ENCODE measurements at regions not wholly inside any gene's neighbourhood (a gene's known extent, or its start where the extent isn't known, plus 50 kb on each side); places are given as distances from the start of the nearest gene placed in this dataset.

DNA sequence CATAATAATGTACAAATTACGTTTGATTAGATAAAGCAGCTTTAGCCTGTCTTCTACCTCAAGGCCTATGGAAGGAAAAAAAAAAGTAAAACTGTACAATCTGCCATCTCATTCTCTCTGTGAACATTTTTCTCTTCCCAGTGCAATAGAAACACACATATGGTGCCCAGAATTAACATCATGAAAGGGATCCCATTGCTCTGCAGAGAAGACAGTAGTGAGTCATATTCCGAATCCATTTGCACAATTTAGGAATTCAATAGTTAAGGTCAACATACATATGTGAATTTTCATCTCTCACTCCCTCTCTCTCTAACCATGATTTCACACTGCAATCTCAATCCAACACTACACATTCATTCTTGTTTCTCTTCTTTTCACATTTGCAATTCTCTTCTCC, 640.9 kb upstream of the SOX11 start:
- Mint-ChIP-seq H3K4me3 (ENCODE audit: unreplicated experiment) (no peak overlapping the region), H3K9me3 (ENCODE audit: low read depth) (peaks cover 4% of the 10 kb centered on the region), H3K36me3 (ENCODE audit: low read depth) (no peaks in the 10 kb centered on the region), H3K27me3 (ENCODE audit: low read depth) (no peaks in the 10 kb centered on the region), H3K27ac (ENCODE audit: unreplicated experiment) (no peak overlapping the region), H3K4me1 (ENCODE audit: low read depth) (no peaks in the 10 kb centered on the region)
- TF ChIP-seq, protein P1, sequence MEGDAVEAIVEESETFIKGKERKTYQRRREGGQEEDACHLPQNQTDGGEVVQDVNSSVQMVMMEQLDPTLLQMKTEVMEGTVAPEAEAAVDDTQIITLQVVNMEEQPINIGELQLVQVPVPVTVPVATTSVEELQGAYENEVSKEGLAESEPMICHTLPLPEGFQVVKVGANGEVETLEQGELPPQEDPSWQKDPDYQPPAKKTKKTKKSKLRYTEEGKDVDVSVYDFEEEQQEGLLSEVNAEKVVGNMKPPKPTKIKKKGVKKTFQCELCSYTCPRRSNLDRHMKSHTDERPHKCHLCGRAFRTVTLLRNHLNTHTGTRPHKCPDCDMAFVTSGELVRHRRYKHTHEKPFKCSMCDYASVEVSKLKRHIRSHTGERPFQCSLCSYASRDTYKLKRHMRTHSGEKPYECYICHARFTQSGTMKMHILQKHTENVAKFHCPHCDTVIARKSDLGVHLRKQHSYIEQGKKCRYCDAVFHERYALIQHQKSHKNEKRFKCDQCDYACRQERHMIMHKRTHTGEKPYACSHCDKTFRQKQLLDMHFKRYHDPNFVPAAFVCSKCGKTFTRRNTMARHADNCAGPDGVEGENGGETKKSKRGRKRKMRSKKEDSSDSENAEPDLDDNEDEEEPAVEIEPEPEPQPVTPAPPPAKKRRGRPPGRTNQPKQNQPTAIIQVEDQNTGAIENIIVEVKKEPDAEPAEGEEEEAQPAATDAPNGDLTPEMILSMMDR (IDR thresholded peaks at IDR 0.05): no peak
- no peak for DNase-seq (ENCODE audit: low spot score)

DNA sequence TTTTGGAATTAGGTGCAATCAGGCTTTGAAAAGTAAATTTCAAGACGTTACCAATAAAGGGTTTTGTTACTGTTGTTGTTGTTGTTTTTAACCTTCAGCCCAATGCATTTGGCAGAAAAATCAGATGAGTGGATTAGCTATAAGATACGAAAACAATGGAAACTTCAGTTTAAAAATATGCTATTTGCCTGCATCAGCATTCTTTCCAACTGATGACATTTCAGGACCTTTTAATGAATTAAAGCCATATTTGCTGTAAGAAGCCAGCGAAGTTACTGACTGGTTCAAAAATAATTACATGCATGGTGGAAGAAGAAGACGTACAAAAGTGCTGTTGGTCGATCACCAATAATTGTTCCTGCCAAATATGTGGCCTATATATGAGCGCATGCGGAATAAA, 639.3 kb upstream of the SOX11 start:
- Mint-ChIP-seq H3K4me3 (ENCODE audit: unreplicated experiment) (no peak overlapping the region), H3K9me3 (ENCODE audit: low read depth) (no peaks in the 10 kb centered on the region), H3K36me3 (ENCODE audit: low read depth) (no peaks in the 10 kb centered on the region), H3K27ac (ENCODE audit: unreplicated experiment) (no peak overlapping the region), H3K4me1 (ENCODE audit: low read depth) (no peaks in the 10 kb centered on the region), H3K27me3 (ENCODE audit: low read depth) (no peaks in the 10 kb centered on the region)
- DNase-seq (ENCODE audit: low spot score): no peak
- TF ChIP-seq, protein P1 (IDR thresholded peaks at IDR 0.05): no peak

DNA sequence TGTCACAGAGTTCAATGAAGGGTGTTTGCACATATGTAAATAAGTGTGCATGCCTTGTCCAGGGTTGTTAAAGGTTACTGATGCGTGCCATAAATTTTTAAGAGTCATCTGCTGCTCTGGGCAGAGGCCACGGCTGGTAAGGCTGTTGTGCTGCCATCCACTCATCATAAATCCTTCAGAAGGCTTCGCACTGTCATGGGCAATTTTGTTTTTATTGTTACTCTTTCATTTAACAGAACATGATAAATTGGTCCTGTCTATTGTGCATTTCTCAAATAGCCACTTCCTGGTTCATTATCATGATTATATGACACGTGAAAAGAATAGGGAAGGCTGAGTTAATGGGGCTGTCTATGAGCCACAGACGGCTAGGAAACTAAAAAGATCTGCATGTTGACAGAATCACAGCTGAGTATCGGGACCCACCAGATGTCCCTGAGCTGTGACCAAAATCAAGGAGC, 634.3 kb upstream of the SOX11 start:
- TF ChIP-seq, protein P1 (IDR thresholded peaks at IDR 0.05): no peak
- no peaks in the 10 kb centered on the region for H3K9me3 Mint-ChIP-seq (ENCODE audit: low read depth)
- H3K4me1 Mint-ChIP-seq (ENCODE audit: low read depth): peaks cover 10% of the 10 kb centered on the region
- H3K4me3 Mint-ChIP-seq (ENCODE audit: unreplicated experiment): no peak overlapping the region
- DNase-seq (ENCODE audit: low spot score): no peak
- no peaks in the 10 kb centered on the region for H3K27me3 Mint-ChIP-seq (ENCODE audit: low read depth)
- H3K27ac Mint-ChIP-seq (ENCODE audit: unreplicated experiment): no peak overlapping the region
- no peaks in the 10 kb centered on the region for H3K36me3 Mint-ChIP-seq (ENCODE audit: low read depth)

DNA sequence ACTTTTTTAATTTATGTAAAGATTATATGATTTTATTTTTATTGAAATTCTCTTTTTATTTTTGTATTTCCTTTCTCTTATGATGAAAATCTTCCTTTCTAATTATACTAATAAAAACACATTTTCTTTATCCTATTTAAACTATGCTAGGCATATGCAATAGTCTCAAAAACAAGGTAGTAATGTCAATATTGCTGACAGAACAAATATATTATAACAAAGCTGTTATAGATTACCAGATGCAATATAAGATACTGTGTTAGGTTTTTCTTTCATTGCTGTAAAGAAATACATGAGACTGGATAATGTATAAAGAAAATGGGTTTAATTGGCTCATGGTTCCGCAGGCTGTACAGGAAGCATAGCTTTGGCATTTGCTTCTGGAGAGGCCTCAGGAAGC, 631.2 kb upstream of the SOX11 start:
- no peaks in the 10 kb centered on the region for H3K27me3 Mint-ChIP-seq (ENCODE audit: low read depth)
- no peak overlapping the region for H3K4me3 Mint-ChIP-seq (ENCODE audit: unreplicated experiment)
- TF ChIP-seq, protein P1 (IDR thresholded peaks at IDR 0.05): no peak
- H3K27ac Mint-ChIP-seq (ENCODE audit: unreplicated experiment): no peak overlapping the region
- peaks cover 10% of the 10 kb centered on the region for H3K4me1 Mint-ChIP-seq (ENCODE audit: low read depth)
- no peaks in the 10 kb centered on the region for H3K36me3 Mint-ChIP-seq (ENCODE audit: low read depth)
- H3K9me3 Mint-ChIP-seq (ENCODE audit: low read depth): no peaks in the 10 kb centered on the region
- DNase-seq (ENCODE audit: low spot score): no peak

DNA sequence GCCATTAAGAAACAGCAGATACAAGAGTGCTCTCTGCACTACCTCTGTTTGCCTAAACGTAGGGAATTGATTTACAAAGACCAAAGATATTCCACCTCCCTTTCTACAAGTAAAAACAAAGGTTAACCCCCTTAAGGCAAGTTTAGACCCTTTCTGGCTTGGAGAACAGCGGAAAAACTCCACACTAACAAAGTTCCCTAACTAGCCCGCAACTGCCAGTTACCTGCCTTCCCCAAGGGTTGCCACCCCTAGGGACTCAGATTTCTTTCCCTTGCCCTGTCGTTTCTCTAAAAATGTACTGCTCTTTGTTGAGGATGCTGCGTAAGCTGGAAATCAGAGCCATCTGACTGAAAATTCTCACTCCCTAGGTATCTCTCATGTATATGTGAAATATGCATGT, 627.5 kb upstream of the SOX11 start:
- no peaks in the 10 kb centered on the region for H3K9me3 Mint-ChIP-seq (ENCODE audit: low read depth)
- H3K36me3 Mint-ChIP-seq (ENCODE audit: low read depth): no peaks in the 10 kb centered on the region
- H3K4me1 Mint-ChIP-seq (ENCODE audit: low read depth): peaks cover 10% of the 10 kb centered on the region
- H3K4me3 Mint-ChIP-seq (ENCODE audit: unreplicated experiment): no peak overlapping the region
- H3K27me3 Mint-ChIP-seq (ENCODE audit: low read depth): no peaks in the 10 kb centered on the region
- H3K27ac Mint-ChIP-seq (ENCODE audit: unreplicated experiment): no peak overlapping the region
- TF ChIP-seq, protein P1 (IDR thresholded peaks at IDR 0.05): no peak
- DNase-seq (ENCODE audit: low spot score): no peak
